Right ventricle myocardium superior (tissue), 1 donor: ENCODE measurements at regions not wholly inside any gene's neighbourhood (a gene's known extent, or its start where the extent isn't known, plus 50 kb on each side); places are given as distances from the start of the nearest gene placed in this dataset.
"Not testable (repeated sequence)": the region's sequence is repeated elsewhere in the genome, so short reads cannot be mapped to it uniquely, and the experiment has no call there.

Experiments used
- ATAC-seq: fragments of 200-7000 bp; cut with Tn5 transposase; one replicate; pipeline ENCODE4 v1.9.1; 2020; ENCODE audit warnings: mild to moderate bottlenecking; ENCODE audit not compliant: poor library complexity
- DNase-seq: peaks from one replicate; pipeline ENCODE4 v3.0.0-alpha.2; 2020
- intact Hi-C: fragments of 100-400 bp; cut with DNase I; formaldehyde crosslinking; loops from one replicate; pipeline ENCODE4 v1.11.2; 2022
- donor health status: DM: no; HTN: yes; CAD: no; lungs with severe emphysema.

GRCh38 chr1:165147799-165148198 lies 208.7 kb downstream of the LMX1A start:
- intact Hi-C loops, result loop anchor here (5.0 kb wide), 1 partner anchor 220 kb away; no protein-coding TSS in a partner anchor

GRCh38 chr1:165144757-165145397 lies 211.6 kb downstream of the LMX1A start:
- intact Hi-C loops, result loop anchor here (5.0 kb wide), 1 partner anchor 222 kb away; no protein-coding TSS in a partner anchor

More at GRCh38 chr1:165147799-165148198, 208.7 kb downstream of the LMX1A start:
- DNase-seq (no peak), ATAC-seq (no peak)

GRCh38 chr1:165143437-165144065 lies 213.0 kb downstream of the LMX1A start:
- intact Hi-C loops, result no loop called here
- no peak for DNase-seq

More at GRCh38 chr1:165144757-165145397, 211.6 kb downstream of the LMX1A start:
- DNase-seq (no peak), ATAC-seq (peak; percentile 79)

GRCh38 chr1:165138960-165139359 lies 217.6 kb downstream of the LMX1A start:
- no peak for ATAC-seq
- intact Hi-C loops, result no loop called here
- DNase-seq, result no peak

More at GRCh38 chr1:165143437-165144065, 213.0 kb downstream of the LMX1A start:
- no peak for ATAC-seq

- no peak for ATAC-seq
- no peak for DNase-seq
- intact Hi-C loops, result no loop called here
Observed at GRCh38 chr1:165137551-165138316, 218.8 kb downstream of the LMX1A start.

GRCh38 chr1:165134431-165134830 lies 222.1 kb downstream of the LMX1A start:
- DNase-seq, result no peak
- intact Hi-C loops, result no loop called here
- ATAC-seq, result no peak

- ATAC-seq, result peak; percentile 65
- peak; percentile 64 for DNase-seq
Observed at GRCh38 chr1:165129568-165130164, 226.8 kb downstream of the LMX1A start.

GRCh38 chr1:165124772-165125171 lies 231.7 kb downstream of the LMX1A start:
- intact Hi-C loops, result no loop called here
- DNase-seq (no peak), ATAC-seq (no peak)

More at GRCh38 chr1:165129568-165130164, 226.8 kb downstream of the LMX1A start:
- intact Hi-C loops, result no loop called here

GRCh38 chr1:165119086-165119485 lies 237.4 kb downstream of the LMX1A start:
- intact Hi-C loops, result no loop called here
- no peak for ATAC-seq
- no peak for DNase-seq

- intact Hi-C loops, result no loop called here
- peak; percentile 29 for ATAC-seq
Observed at GRCh38 chr1:165117482-165117881, 239.0 kb downstream of the LMX1A start.

GRCh38 chr1:165116732-165117131 lies 239.8 kb downstream of the LMX1A start:
- intact Hi-C loops, result no loop called here
- ATAC-seq, result no peak
- no peak for DNase-seq

More at GRCh38 chr1:165117482-165117881, 239.0 kb downstream of the LMX1A start:
- DNase-seq, result no peak

- intact Hi-C loops, result no loop called here
Observed at GRCh38 chr1:165116171-165116570, 240.3 kb downstream of the LMX1A start.

GRCh38 chr1:165114889-165115285 lies 241.6 kb downstream of the LMX1A start:
- ATAC-seq (no peak), DNase-seq (no peak)
- intact Hi-C loops, result no loop called here

More at GRCh38 chr1:165116171-165116570, 240.3 kb downstream of the LMX1A start:
- DNase-seq (no peak), ATAC-seq (no peak)

GRCh38 chr1:165114022-165114888 lies 242.3 kb downstream of the LMX1A start:
- DNase-seq (no peak), ATAC-seq (no peak)

GRCh38 chr1:165112260-165112659 lies 244.3 kb downstream of the LMX1A start:
- DNase-seq (no peak), ATAC-seq (no peak)
- intact Hi-C loops, result no loop called here

More at GRCh38 chr1:165114022-165114888, 242.3 kb downstream of the LMX1A start:
- intact Hi-C loops, result no loop called here

GRCh38 chr1:165109013-165109412 lies 247.5 kb downstream of the LMX1A start:
- intact Hi-C loops, result no loop called here
- DNase-seq, result no peak

GRCh38 chr1:165092542-165093162 lies 263.9 kb downstream of the LMX1A start:
- intact Hi-C loops, DNase-seq, ATAC-seq: not testable (repeated sequence)

More at GRCh38 chr1:165109013-165109412, 247.5 kb downstream of the LMX1A start:
- no peak for ATAC-seq
